ENCODE measurements at regions not wholly inside any gene's neighbourhood (a gene's known extent, or its start where the extent isn't known, plus 50 kb on each side); places are given as distances from the start of the nearest gene placed in this dataset.

DNA sequence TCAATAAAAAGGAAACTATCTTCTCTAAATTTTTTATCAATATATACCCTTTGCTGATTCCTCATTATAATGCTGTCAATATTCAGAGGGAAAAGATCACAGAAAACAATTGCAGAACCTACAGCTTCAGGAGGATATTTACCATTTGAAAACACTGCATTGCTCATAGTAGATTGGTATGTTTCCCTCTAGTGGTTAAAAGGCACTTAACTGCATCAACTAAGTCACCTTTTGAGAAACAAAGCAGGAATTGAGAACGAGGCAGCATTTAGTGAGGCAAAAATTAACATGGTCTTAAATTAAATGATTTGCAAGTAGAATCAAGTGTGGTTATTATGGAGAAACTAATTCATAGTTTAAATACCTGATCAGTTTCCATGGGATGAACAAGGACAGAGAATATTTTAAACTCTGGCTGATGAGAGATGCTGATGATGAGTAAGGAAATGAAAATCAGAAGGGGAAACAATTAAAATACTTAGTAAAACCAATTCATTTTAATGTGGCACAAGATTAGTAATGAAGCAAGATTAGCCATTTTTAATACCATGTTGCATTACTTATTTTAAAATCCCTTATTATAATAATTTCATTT is 642.1 kb downstream of the EPHA7 start:
- no peaks in the 10 kb centered on the region for H3K4me1 Mint-ChIP-seq
- intact Hi-C loops (cut with micrococcal nuclease), result no loop called here
- no peak overlapping the region for H3K27ac Mint-ChIP-seq
- TF ChIP-seq, protein P1, sequence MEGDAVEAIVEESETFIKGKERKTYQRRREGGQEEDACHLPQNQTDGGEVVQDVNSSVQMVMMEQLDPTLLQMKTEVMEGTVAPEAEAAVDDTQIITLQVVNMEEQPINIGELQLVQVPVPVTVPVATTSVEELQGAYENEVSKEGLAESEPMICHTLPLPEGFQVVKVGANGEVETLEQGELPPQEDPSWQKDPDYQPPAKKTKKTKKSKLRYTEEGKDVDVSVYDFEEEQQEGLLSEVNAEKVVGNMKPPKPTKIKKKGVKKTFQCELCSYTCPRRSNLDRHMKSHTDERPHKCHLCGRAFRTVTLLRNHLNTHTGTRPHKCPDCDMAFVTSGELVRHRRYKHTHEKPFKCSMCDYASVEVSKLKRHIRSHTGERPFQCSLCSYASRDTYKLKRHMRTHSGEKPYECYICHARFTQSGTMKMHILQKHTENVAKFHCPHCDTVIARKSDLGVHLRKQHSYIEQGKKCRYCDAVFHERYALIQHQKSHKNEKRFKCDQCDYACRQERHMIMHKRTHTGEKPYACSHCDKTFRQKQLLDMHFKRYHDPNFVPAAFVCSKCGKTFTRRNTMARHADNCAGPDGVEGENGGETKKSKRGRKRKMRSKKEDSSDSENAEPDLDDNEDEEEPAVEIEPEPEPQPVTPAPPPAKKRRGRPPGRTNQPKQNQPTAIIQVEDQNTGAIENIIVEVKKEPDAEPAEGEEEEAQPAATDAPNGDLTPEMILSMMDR (IDR thresholded peaks at IDR 0.05), result no peak
- no peak overlapping the region for H3K4me3 Mint-ChIP-seq
- POLR2A ChIA-PET, result no interaction called here
- no peaks in the 10 kb centered on the region for H3K36me3 Mint-ChIP-seq (ENCODE audit: low read depth)
- CTCF ChIA-PET, result no interaction called here
- H3K27me3 Mint-ChIP-seq, result no peaks in the 10 kb centered on the region
- no peaks in the 10 kb centered on the region for H3K9me3 Mint-ChIP-seq
- no peak for ATAC-seq (ENCODE audit: low read depth)
- no peak for DNase-seq

DNA sequence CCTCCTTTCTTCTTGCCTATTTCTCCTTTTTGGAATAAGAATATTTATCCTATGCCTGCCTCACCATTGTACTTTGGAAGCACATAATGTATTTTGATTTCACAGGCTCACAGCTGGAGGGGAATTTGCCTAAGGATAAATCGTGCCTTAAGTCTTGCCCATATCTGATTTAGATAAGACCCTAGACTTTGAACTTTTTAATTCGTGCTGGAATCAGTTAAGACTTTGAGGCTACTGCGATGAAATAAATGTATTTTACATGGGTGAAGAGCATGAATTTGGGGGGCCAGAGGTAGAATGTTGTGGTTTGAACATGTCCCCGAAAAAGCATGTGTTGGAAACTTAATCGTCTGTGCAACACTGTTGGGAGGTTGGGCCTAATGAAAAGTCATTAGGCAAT is 648.8 kb downstream of the EPHA7 start:
- H3K27ac Mint-ChIP-seq, result no peak overlapping the region
- ChIA-PET POLR2A (no interaction called here), CTCF (no interaction called here)
- no peak overlapping the region for H3K4me3 Mint-ChIP-seq
- H3K4me1 Mint-ChIP-seq, result no peaks in the 10 kb centered on the region
- ATAC-seq (ENCODE audit: low read depth) (no peak), DNase-seq (no peak)
- no peaks in the 10 kb centered on the region for H3K36me3 Mint-ChIP-seq (ENCODE audit: low read depth)
- peaks cover 4% of the 10 kb centered on the region for H3K9me3 Mint-ChIP-seq
- TF ChIP-seq, protein P1 (IDR thresholded peaks at IDR 0.05), result no peak
- no peaks in the 10 kb centered on the region for H3K27me3 Mint-ChIP-seq
- intact Hi-C loops (cut with micrococcal nuclease), result no loop called here

DNA sequence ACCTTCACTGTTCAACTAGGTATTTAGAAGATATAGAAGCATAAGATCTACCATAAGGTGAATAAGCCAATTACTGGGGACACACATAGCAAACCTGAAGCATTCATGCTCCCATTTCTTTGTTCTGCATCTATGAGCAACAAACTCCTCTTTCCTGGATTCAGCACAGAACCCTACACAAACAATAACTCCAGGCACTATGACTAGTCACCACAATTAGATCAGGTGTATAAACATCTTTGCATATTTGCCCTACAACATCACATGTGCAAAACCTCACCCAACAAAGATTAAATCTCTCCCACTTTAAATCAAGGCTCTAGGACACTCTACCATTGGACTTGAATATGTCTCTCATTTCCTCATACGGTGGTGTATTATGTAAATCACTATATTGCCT is 652.3 kb downstream of the EPHA7 start:
- POLR2A ChIA-PET, result no interaction called here
- H3K4me1 Mint-ChIP-seq, result no peaks in the 10 kb centered on the region

DNA sequence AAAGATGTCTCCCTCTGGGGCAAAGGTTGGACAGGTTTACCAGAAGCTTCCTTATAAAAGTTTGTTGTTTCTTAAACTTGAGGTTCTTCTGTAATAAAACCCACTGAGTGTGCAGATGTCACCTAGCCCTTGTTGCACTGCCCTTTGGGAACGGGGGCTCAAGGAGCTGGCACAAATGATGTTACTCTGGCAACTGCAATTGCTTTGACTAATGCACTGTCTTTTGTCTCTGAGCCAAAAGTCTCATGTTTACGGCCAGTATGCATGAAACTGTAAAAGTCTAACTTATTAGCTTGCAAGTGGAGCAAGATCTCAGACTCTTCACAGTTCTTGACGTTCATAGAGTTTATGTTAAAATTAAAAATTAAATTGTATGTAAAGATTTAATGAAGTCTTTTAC is 655.7 kb downstream of the EPHA7 start:
- DNase-seq, result no peak
- no peak overlapping the region for H3K4me3 Mint-ChIP-seq
- intact Hi-C loops (cut with micrococcal nuclease), result no loop called here
- H3K9me3 Mint-ChIP-seq, result peaks cover 6% of the 10 kb centered on the region
- no peaks in the 10 kb centered on the region for H3K36me3 Mint-ChIP-seq (ENCODE audit: low read depth)
- H3K27me3 Mint-ChIP-seq, result no peaks in the 10 kb centered on the region
- POLR2A ChIA-PET, result no interaction called here
- ATAC-seq (ENCODE audit: low read depth), result no peak
- H3K4me1 Mint-ChIP-seq, result no peaks in the 10 kb centered on the region
- H3K27ac Mint-ChIP-seq, result no peak overlapping the region
- TF ChIP-seq, protein P1 (IDR thresholded peaks at IDR 0.05), result no peak
- CTCF ChIA-PET, result no interaction called here

More for the DNA sequence above, 652.3 kb downstream of the EPHA7 start:
- intact Hi-C loops (cut with micrococcal nuclease), result no loop called here
- no peak for DNase-seq
- H3K27ac Mint-ChIP-seq, result no peak overlapping the region
- ATAC-seq (ENCODE audit: low read depth), result no peak
- no peaks in the 10 kb centered on the region for H3K36me3 Mint-ChIP-seq (ENCODE audit: low read depth)
- H3K9me3 Mint-ChIP-seq, result peaks cover 4% of the 10 kb centered on the region
- H3K27me3 Mint-ChIP-seq, result no peaks in the 10 kb centered on the region
- TF ChIP-seq, protein P1 (IDR thresholded peaks at IDR 0.05), result no peak
- H3K4me3 Mint-ChIP-seq, result no peak overlapping the region
- CTCF ChIA-PET, result no interaction called here

DNA sequence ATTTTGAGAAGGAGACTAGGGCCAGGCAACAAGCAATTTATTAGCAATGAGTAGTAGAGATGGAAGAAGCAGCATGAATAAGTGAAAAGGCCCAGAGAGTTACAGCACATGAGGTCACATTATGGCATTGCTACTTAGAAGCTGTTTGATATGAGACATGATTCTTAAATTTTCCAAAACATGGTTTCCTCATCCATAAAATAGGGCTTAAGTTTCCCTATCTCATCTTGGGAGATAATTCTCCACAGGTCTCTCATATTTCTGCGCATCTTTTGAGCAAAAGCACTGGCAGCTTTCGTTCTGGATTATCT is 656.1 kb downstream of the EPHA7 start:
- no peak overlapping the region for H3K27ac Mint-ChIP-seq
- TF ChIP-seq, protein P1 (IDR thresholded peaks at IDR 0.05), result no peak
- intact Hi-C loops (cut with micrococcal nuclease), result no loop called here
- H3K4me1 Mint-ChIP-seq, result no peaks in the 10 kb centered on the region
- no peak for ATAC-seq (ENCODE audit: low read depth)
- no peaks in the 10 kb centered on the region for H3K27me3 Mint-ChIP-seq
- H3K9me3 Mint-ChIP-seq, result peaks cover 3% of the 10 kb centered on the region
- POLR2A ChIA-PET, result no interaction called here
- no peak for DNase-seq
- CTCF ChIA-PET, result no interaction called here
- no peaks in the 10 kb centered on the region for H3K36me3 Mint-ChIP-seq (ENCODE audit: low read depth)
- H3K4me3 Mint-ChIP-seq, result no peak overlapping the region

Data from activated B cell treated with CpG ODN at 0.5 μM for 24 hours (primary cell).